CD1c-positive myeloid dendritic cell (primary cell): ENCODE measurements at regions not wholly inside any gene's neighbourhood (a gene's known extent, or its start where the extent isn't known, plus 50 kb on each side); places are given as distances from the start of the nearest gene placed in this dataset.
"Not testable (repeated sequence)": the region's sequence is repeated elsewhere in the genome, so short reads cannot be mapped to it uniquely, and the experiment has no call there.

ENCODE experiments used
- DNase-seq: peaks from one replicate; pipeline ENCODE4 v3.0.0-alpha.2; 2016; ENCODE audit errors: extremely low spot score

DNA sequence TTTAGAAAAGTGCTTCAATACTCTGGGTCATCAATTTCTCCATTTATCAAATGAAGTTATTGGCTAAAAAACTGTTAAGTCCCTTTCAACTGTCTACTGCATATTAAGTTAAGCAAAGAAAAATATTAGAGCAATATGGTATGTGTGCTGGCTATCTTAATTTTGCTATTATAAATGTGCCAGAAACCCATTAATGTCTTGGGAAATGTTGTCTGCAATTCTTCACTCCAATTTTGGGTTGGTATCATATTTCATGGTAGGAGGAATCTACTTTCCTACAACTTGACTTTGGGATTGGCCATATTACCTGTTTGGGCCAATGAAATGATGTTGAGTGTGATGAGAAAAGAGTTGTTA lies 1063.9 kb downstream of the PLA2G4A start:
- DNase-seq = no peak

DNA sequence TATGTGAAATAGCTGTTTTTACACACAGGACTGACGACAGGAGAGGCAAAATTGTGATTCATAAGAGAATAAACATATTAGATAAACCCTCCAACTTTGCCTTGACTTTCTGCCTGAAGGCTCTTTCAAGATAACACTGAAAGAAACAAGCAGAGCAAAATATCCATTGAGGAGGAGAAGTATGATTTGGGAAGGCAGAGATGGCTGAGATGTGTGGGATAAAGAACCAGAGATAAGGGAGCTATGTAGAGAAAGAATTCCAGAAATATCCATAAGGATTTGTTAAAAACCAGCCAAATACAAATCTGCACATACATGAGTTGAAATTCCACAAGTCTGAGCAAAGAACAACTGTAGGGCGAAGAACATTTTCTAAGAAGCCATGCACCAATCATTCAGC lies 1064.7 kb downstream of the PLA2G4A start:
- no peak for DNase-seq

DNA sequence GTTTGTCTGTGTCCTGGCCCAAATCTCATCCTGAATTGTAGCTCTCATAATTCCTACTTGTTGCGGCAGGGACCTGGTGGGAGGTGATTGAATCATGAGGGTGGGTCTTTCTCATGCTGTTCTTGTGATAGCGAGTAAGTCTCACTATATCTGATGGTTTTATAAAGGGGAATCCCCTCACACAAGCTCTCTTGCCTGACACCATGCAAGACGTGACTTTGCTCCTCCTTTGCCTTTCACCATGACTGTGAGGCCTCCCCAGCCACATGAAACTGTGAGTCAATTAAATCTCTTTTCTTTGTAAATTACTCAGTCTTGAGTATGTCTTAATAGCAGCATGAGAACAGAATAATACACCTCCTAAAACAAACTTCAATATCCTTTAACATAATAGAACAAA lies 1065.6 kb downstream of the PLA2G4A start:
- no peak for DNase-seq

DNA sequence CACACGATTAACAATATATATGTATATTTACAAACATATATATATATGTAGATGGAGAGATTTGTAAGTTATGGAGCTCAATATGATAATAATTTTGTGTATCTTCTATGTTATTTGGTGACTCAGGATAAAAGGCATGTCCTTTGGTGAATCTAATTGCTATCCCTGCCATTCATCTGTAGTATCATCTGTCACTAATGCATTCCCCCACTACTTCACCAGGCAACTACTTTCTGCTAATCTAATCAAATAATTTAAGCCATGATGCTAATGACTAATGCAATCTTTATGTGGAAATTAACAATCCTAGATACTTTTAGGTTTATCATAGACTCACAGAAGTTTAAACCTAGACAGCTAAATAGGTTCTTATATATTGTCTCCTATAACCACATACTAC lies 1074.5 kb downstream of the PLA2G4A start:
- no peak for DNase-seq

DNA sequence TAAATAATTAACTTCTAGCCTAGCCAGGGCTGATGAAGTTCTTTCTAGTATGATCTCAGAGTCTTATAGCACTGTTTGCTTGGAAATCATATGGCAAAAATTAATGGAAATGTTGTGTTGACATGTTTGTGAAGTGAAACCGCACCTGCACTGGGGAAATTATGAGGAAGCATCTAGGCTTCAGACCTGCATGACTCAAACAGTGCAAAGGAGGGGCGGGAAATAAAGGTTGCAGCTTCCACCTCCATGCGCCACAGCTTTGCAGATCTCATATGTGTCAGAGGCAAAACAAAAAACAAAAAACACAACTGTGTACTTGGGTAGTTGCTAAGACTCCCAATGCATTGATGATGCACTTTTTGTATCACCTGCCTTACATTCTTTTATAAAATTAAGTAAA lies 1080.6 kb downstream of the PLA2G4A start:
- no peak for DNase-seq

DNA sequence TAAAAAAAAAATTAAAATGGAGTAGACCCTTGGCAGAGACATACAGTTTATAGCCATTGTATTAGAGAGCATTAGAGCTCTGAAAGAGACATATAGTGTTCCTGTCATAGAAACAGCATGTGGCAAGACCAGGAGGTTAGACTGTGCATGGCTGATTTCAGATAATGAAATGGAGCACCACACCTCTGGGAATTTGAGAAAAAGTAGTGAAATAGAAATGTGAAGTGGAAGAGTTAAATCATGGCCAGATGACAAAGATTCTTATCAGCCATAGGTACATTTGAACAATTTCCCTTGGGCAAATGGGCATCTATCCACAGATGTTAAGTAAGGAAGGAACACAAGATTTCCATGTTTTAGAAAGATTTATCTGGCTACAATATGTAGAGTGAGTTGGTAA lies 1083.1 kb downstream of the PLA2G4A start:
- no peak for DNase-seq

DNA sequence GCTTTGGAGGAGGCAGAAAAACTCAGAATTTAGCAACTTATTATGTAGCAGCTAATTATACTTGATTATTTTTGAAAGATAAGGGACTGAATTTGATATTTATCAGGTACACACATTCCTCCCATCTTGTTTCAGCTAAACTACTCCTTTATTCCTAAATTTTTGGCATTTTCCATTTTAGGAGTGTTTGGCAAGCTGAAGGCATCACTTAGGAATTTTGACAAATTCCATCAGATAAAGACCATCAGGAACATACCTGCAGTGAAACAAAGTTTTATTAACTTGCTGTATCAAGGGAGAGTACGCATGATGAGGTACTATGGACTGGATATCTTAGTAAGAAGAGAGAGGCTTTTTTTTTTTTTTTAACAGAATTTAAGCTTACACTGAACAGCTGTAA lies 1092.2 kb downstream of the PLA2G4A start:
- no peak for DNase-seq

DNA sequence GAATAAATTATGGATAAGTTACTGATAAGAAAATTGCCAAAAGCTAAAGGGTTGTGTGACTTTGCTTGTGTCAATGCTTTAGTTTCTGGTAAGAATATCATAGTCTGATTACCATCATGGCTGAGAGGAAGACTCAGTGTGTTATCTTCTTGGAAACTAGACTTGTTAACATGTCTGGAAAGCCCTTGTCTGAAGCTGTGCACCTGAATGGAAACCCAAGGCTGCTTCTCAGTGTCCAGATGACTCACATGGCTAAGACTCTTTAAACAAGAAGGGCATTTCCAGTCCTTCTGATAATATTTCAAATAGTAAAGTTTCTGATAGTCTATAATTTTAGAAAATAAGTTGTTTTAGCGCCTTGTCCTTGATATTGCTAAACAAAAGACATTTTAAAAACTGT lies 1092.7 kb downstream of the PLA2G4A start:
- DNase-seq = no peak

DNA sequence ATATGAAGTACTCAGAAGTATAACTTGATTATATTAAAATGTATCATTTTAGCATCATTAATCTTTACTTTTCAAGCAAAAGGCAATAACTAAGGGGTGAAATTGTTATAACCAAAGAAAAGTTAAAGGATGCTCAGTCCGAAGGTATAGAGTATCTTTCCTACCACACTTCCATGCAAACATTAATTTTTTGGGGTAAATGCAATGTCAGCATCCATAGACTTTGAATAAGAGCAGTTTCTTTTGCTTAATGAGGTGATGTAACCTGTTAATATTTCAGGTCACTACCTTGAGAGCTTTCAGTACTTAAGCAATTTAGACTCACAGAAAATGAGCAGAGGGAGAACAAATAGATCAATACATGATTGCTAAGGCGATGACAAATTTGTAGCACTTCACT lies 1093.5 kb downstream of the PLA2G4A start:
- DNase-seq = no peak

DNA sequence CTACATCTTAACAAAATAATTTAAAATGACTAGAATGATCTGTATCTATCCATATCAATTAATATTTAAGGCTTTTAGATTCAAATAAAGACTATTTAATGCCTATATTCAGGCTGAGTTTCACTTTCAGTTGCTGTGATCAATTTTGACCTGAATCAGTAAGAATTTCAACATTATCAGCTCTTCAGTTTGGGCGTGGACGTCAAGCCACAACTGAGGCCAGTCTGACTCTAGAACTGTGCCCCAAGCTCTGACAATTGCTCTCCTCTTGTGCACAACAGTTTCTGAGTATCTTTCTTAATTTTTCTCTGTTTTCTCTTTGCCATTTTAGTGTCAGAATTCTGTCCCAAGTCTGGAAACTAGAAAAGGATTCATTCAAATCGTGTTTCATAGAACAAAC lies 1095.5 kb downstream of the PLA2G4A start:
- no peak for DNase-seq

DNA sequence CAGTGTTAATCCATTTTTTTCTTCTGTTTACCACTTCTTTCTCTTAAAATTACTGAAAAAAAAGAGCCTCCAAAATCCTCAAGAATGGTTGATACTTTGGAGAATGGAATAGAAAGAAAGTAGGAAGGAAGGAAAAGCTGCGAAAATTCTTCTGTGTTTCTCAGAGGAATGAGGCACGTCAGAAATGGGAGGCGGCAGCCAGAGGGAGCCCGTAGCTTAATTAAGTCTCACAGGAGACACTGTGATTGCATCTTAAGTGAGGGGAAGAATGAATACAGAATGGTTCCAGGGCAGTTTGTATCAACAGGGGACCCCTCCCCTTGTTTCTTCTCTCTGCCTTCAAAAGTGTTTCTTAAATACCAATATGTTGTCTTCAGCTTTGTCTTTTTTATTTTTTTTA lies 1099.5 kb downstream of the PLA2G4A start:
- no peak for DNase-seq

DNA sequence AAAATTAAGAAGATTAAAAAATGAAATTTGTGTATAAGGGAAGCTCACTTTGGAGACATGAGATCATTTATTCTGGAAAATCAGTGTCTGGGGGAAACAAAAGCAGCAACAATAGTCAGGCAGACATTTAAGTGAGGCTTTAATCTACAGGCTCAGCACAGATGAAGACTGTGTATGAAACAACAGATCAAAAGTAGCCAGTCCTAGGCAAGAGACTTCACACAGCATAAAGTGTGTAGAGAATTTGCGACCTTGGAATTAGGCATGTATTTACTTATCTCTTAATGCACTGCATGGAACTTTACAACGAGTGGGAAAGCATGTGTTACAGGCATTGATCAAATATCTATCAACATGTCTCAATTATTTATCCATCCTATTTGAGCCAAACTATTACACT lies 1099.9 kb downstream of the PLA2G4A start:
- no peak for DNase-seq

DNA sequence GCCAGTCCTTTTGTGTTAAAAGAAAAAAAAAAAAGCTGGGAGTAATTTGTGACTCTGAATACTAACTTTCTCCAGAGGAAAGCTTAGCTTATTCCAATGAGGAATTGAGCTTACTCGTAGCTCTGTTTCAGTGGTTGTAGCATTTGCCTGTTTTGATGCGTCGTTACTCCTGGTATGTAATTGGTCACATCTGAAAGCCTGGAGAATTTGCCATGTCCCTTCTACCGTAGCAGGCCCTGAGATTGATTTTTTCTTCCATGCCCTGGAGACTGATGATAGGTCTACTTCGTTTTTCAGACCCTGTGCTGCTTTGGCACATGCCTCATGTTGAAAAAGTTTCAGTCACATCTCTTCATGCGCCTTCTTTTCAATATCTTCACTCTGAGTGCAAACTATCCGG lies 1103.0 kb downstream of the PLA2G4A start:
- no peak for DNase-seq

DNA sequence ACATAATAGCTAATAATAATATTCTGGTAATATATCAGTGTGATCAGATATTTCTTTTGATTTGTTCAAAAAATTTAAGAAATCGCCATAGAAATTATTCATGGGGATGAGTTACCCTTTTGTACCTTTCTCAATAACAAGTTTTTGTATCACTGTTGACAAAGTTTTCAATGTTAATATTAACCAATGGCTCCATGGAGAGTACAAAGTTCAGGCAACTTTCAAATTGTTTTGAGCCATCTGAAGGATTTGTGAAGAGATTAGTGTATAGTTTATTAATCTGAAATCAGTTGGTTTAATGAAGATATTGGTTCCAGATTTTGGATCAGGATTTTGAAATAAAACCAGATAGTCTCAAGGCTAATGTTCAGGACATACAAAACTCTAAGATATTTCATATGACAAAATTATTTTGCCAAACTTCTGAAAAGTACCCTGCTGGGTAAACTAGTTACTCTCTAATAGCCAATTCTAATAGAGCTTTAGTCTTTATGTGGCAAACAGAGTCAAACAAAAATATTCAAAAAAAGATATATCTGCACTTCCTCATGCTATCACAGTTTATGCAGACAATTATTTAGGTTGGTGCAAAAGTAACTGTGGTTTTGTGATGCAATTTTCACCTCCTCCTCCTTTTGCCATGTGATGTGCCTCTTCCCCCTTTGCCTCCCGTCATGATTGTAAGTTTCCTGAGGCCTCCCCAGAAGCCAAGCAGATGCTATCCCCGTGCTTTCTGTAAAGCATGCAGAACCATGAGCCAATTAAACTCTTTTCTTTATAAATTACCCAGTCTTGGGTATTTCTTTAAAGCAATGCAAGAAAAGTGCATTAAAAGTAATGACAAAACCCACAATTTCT lies 1105.0 kb downstream of the PLA2G4A start:
- DNase-seq = no peak

DNA sequence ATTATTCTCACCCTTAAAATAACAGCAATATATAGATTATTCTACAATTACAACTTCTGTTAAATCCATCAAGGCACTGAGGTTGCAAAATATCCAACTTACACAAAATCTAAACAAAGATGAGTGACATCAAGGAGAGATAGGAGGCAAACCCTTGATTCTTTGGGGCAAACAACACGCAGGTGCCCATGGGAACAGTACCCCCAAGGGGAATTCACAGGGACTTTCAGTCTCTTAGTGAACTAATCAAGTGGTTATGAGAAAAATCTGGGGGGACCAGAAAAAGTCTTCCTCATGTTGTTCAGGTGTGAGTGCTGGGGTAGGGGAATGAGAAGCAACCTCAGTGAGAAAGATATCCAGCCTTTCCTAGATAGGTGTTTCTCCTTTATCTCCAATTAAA lies 1107.9 kb downstream of the PLA2G4A start:
- no peak for DNase-seq

DNA sequence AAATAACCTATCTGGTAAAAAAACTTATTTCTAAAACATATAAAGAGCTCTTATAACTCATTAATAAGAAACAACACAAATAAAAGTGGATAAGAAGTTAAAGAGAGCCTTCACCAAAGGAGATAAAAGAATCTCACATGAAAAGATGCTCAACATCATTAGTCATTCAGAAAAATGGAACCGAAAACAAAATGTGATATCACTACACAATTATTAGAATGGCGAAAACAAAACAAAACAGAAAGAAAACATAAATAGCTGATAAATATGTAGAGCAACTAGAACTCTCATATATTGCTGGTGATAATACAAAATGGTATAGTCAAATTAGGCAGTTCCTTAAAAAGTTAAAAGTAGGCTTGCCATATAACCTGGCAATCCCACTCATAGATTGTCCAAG lies 1109.3 kb downstream of the PLA2G4A start:
- no peak for DNase-seq

DNA sequence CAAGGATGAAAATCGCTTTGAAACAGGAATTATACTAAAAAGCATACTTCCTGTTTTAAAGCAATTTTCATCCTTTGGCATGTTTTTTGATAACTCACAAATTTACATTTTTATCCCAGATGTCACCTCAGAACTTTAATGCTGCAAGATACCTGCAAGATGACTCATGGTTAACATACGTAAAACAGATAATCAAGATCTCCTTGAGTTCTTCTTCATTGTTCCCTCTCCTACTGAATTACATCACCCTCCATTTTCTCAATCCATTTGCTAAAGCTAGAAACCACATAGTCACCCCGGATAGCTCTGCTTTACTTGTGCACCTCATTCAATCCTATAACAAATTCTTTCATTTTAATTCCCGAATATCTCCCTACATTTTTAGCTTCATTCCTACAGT lies 1114.2 kb downstream of the PLA2G4A start:
- no peak for DNase-seq

DNA sequence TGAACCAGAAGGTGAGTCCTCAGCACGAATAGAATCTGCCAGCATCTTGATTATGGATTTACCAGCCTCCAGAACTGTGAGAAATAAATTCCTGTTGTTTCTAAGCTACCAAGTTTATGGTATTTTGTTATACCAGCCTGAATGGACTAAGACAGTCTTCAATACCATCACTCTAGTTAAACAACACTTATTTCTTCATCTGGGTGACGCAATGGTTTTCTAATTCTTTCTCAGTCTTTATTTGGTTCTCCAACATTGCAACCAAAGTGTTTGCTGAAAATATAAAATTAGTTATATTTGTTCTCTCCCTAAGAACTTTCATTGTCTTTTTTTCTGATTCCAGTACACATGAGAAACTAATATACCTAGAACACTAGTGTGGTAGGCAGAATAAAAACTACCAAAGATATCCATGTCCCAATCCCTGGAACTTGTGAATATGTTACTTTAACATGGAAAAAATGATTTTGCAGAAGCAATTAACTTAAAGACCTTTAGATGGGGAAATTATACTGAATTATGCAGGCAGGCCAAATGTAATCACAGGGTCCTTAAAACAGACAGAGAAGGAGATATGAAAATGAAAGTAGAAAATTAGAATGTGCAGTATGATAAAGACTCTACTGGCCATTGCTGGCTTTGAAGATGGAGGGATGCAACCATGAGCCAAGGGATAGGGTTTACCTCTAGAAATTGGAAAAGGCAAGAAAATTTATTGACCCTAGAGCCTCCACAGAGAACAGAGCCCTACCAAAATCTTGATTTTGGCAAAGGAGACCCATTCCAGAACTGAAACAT lies 1115.1 kb downstream of the PLA2G4A start:
- DNase-seq = no peak

DNA sequence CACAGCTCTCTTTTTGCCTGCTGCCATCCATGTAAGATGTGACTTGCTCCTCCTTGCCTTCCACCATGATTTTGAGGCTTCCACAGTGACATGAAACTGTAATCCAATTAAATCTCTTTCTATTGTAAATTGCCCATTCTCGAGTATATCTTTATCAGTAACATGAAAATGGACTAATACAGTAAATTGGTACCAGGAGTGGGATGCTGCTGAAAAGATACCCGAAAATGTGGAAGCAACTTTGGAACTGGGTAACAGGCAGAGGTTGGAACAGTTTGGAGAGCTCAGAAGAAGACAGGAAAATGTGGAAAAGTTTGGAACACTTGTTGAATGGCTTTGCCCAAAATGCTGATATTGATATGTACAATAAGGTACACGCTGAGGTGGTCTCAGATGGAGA lies 1117.9 kb downstream of the PLA2G4A start:
- not testable (repeated sequence) for DNase-seq

DNA sequence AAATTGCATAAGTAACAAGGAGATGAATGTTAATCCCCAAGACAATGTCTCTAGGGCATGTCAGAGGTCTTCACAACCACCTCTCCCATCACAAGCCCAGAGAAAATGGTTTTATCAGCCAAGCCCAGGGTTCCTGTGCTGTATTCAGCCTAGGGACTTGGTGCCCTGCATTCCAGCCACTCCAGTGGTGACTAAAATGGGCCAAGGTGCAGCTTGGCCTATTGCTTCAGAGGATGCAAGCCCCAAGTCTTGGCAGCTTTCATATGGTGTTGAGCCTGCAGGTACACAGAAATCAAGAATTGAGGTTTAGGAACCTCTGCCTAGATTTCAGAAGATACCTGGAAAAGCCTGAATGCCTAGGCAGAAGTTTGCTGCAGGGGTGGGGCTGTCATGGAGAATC lies 1118.6 kb downstream of the PLA2G4A start:
- DNase-seq = no peak

DNA sequence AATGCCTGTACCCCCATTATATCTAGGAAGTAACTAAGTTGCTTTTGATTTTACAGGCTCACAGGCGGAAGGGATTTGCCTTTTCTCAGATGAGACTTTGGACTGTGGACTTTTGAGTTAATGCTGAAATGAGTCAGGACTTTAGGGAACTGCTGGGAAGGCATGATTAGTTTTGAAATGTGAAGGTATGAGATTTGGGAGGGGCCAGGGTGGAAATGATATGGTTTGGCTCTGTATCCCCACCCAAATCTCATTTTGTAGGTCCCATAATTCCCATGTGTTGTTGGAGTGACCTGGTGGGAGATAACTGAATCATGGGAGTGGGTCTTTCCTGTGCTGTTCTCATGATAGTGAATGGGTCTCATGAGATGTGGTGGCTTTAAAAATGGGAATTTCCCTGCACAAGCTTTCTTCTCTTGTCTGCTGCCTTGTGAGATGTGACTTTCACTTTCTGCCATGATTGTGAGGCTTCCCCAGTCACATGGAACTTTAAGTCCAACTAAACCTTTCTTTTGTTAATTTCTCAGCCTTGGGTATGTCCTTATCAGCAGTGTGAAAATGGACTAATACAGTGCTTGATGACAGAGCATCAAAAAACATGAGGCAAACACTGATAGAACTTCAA lies 1119.5 kb downstream of the PLA2G4A start:
- DNase-seq = no peak

DNA sequence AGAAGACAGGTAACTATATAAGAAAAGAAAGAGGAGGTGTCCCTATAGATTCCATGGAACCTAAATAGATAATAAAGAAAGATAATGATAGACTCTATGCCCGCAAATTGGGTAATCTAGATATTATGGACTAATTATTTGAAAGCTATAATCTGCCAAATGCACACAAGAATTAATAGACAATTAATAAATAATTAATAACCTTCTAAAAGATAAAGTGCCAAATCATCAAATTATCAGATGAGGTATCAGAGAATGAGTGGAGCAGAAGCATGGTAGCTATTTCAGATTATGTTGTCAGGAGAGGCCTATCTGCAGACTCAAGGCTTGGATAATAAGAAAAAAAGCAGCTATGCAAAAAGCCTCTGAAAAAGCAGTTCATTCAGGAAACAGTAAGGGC lies 1120.8 kb downstream of the PLA2G4A start:
- no peak for DNase-seq

DNA sequence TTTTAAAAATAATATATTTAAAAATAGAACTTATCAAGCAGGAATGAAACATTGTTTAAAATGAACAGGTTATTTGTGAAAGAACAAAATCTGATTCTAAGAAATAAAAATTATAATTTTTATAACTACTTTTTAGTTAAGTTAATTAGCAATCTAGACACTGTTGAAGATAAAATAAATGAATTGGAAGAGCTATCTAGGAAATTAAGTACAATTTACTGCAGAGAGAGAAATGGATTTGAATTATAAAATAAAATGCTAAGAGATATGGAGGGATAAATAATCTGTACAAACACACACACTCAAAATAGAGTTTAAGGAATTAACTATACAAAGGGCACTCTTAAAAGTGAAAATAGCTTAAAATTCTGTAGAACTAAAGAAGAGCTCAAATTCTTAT lies 1123.1 kb downstream of the PLA2G4A start:
- no peak for DNase-seq
